Omental fat pad (tissue), 3 donors: ENCODE measurements at regions not wholly inside any gene's neighbourhood (a gene's known extent, or its start where the extent isn't known, plus 50 kb on each side); places are given as distances from the start of the nearest gene placed in this dataset.
"Not testable (repeated sequence)": the region's sequence is repeated elsewhere in the genome, so short reads cannot be mapped to it uniquely, and the experiment has no call there.

Source experiments
- ATAC-seq: fragments of 150-250 bp; one replicate; pipeline ENCODE4 v1.9.1; 2016; ENCODE audit warnings: mild to moderate bottlenecking, moderate library complexity; ENCODE audit not compliant: low FRiP score
- DNase-seq: peaks from one replicate; pipeline ENCODE4 v3.0.0-alpha.2; 2019; ENCODE audit warnings: low spot score
- TF ChIP-seq, protein P1 (sequence below), 3 donors: fragments of 450-650 bp; IDR thresholded peaks; one replicate each; pipeline ENCODE4 v1.5.1; 2016 to 2017; ENCODE audit warnings: antibody characterized with exemption in 3 of 3, mild to moderate bottlenecking in 3 of 3, moderate library complexity in 2 of 3

DNA sequence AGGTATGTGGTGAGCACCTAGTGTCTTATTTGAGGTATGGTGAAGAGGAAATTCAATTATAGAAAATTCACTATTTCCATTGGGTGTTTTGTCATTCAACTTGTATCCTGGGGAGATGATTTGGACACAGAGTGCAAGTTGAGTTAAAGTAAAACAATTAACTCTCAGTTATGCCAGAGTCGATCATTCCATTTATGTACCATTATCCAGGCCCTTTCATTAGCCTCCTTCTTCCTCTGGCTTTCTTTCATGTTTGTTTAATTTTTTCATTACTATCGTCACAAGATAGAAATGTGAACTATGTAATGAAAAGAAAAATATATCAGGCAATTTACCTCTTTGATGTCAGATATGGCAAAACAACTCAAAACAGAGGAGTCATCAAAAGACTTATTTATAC is 1347.2 kb upstream of the NUDT12 start:
- no peak for ATAC-seq
- TF ChIP-seq, protein P1, sequence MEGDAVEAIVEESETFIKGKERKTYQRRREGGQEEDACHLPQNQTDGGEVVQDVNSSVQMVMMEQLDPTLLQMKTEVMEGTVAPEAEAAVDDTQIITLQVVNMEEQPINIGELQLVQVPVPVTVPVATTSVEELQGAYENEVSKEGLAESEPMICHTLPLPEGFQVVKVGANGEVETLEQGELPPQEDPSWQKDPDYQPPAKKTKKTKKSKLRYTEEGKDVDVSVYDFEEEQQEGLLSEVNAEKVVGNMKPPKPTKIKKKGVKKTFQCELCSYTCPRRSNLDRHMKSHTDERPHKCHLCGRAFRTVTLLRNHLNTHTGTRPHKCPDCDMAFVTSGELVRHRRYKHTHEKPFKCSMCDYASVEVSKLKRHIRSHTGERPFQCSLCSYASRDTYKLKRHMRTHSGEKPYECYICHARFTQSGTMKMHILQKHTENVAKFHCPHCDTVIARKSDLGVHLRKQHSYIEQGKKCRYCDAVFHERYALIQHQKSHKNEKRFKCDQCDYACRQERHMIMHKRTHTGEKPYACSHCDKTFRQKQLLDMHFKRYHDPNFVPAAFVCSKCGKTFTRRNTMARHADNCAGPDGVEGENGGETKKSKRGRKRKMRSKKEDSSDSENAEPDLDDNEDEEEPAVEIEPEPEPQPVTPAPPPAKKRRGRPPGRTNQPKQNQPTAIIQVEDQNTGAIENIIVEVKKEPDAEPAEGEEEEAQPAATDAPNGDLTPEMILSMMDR (IDR thresholded peaks at IDR 0.05) = no peak
- no peak for DNase-seq

DNA sequence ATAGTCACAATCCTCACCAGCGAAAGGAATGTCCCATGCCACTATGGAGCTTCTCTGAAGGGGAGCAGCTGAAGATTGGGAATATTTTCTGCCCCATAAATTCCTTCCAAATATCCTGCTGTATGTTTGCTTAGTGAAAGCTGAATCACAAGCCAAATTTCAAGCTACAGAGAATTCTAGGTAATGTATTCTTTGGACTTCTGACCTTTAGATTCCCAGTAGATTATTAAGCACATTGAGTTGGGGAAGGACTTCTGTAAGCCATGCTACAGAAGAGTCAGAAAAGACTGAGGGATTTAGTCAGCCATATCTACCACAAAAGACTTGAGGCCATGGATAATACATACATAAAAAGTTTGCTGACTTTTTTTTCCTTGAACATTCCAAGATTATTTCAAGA is 1342.0 kb upstream of the NUDT12 start:
- TF ChIP-seq, protein P1 (IDR thresholded peaks at IDR 0.05) = no peak
- DNase-seq (no peak), ATAC-seq (no peak)

DNA sequence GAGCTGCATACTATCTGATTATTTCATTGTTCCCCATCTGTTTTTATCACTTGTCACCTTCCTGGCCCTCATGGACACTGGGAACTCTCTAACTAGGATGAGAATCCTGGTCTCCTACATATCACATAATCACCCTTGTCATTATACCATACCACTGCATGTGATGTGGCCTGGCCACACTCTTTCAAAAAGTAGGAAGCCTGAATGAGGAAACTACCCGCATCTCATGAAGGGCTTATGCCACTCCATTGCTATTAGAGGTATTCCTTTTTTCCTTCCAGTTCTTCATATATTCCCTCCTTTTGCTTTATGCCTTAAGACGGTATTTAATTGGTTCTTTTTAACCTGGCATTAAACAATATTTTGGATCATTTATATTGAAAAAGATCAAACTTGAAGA is 1341.4 kb upstream of the NUDT12 start:
- no peak for ATAC-seq
- no peak for DNase-seq

DNA sequence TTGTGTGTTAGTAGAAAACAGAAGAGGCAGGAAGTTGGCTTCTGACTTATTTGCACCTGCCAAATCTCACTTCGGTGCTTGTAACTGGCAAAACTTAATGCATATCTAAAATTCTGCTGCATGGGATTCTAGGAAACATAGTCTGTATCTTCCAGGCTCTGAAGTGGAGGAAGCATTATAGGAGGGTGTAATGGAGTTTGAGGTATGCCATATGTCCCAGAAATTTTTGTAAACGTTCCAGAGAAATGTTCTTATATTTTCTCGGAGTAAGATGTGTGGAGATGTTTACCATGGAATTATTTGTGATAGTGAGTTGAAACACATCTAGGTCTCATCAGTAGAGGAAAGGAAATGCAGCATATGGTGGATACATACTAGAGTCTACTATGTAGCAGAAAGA is 1329.0 kb upstream of the NUDT12 start:
- DNase-seq (no peak), ATAC-seq (no peak)
- TF ChIP-seq, protein P1 (IDR thresholded peaks at IDR 0.05) = no peak

More for the DNA sequence above, 1341.4 kb upstream of the NUDT12 start:
- TF ChIP-seq, protein P1 (IDR thresholded peaks at IDR 0.05) = no peak

DNA sequence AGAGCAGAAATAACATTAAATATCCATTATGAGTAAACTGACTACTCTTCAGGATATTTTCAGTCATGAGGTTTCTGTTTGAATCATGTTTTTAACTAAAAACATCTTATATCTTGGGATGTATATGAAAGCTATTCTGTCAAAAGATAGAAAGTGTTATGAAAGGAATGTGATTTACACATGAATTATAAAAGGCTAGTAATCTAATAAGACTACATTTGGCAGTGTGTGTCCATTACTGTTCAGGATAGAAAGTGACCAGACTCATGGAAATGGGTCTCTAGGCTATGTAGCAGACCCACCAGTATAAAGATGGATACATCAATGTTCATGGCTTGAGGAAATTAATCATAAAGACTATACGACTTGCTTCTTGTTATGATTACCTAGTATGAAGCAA is 1328.2 kb upstream of the NUDT12 start:
- DNase-seq (no peak), ATAC-seq (no peak)
- TF ChIP-seq, protein P1 (IDR thresholded peaks at IDR 0.05) = no peak

DNA sequence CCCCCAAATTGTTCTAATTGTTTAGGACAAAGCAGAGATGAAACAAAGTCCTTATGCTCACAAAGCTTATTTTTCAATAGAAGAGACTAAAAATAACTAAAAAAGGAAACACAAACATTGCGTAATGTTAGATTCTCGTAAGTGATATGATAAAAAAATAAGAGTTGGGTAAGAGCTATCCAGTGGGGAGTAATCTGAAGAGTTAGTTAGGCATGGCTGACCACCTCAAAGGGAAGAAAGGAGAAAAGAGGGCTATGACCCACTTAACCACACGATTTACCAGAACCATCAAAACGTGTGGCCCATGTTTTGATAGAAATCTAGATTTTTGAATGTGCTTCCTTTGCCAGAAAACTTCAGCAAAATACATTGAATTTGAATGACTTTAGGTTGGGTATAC is 1296.8 kb upstream of the NUDT12 start:
- ATAC-seq (no peak), DNase-seq (no peak)
- TF ChIP-seq, protein P1 (IDR thresholded peaks at IDR 0.05) = no peak

DNA sequence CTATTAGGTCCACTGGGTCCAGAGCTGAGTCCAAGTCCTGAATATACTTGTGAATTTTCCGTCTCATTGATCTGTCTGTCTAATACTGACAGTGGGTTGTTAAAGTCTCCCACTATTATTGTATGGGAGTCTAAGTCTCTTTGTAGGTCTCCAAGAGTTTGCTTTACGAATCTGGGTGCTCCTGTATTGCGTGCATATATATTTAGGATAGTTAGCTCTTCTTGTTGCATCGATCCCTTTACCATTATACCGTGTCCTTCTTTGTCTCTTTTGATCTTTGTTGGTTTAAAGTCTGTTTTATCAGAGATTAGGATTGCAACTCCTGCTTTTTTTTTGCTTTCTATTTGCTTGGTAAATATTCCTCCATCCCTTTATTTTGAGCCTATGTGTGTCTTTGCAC is 1289.5 kb upstream of the NUDT12 start:
- not testable (repeated sequence) for ATAC-seq, DNase-seq

DNA sequence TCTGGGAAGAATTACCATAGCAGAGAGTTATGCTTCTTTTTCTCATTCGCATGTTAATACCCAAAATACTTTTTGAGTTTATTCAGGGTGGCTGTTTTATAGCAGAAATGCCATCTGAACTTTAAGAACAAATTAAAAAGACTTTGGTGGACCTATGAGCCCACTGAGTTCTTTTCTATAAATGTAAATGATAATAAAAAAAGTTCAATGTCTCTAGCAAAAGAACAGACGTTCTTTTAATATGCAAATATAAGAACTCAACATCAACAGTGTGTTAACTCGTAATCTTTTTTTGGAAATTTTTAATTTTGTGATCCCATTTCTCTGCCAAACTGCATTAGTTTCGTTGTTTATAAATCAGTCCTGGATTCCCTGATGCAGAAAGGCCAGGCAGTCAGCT is 1283.0 kb upstream of the NUDT12 start:
- TF ChIP-seq, protein P1 (IDR thresholded peaks at IDR 0.05) = no peak
- DNase-seq = no peak
- no peak for ATAC-seq
